NCI-H1930 (cell line): ENCODE measurements at regions not wholly inside any gene's neighbourhood (a gene's known extent, or its start where the extent isn't known, plus 50 kb on each side); places are given as distances from the start of the nearest gene placed in this dataset.

Source experiments
- DNase-seq, 2 experiments: peaks; one replicate each; lab custom pipeline; 2025; lab: John Stamatoyannopoulos, UW

DNA sequence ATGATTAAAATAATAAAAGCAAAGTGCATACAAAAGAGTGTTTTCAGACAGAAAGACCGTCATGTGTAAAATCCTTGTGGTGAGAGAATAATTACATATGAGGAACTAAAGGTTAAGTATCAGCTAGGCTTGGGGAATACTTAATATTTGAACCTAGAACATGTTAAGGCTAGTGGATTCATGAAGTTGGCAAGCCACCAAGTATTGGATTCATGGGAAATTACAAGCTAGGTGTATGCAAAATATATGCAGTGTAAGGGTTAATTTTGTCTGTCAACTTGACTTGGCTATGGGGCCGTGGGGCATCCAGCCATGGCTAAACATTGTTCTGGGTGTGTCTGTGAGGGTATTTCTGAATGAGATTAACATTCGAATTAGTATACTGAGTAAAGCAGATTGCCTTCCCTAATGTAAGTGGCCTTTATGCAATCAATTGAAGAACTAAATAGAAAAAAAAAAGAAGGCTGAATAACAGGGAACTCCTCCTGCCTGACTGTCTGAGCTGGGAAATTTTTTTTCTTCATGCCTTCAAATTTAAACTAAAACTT, 533.5 kb upstream of the KLF12 start:
- no peak for DNase-seq

DNA sequence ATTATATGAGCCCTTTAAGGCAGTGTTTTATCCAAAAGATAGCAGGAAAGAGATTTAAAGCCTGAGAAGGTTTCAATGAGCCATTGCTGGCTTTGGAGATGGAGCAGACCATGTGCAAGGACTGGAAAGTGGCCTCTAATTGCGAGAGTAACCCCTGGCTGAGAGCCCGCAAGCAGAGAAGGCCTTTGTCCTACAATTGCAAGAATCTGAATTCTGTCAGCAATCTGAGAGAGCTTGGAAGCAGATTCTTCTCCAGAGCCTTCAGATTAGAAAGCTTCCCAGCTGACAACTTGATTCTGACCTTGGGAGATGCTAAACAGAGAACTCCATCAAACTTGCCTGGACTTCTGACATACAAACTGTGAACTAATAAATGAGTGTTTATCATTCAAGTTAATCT, 528.7 kb upstream of the KLF12 start:
- no peak for DNase-seq

DNA sequence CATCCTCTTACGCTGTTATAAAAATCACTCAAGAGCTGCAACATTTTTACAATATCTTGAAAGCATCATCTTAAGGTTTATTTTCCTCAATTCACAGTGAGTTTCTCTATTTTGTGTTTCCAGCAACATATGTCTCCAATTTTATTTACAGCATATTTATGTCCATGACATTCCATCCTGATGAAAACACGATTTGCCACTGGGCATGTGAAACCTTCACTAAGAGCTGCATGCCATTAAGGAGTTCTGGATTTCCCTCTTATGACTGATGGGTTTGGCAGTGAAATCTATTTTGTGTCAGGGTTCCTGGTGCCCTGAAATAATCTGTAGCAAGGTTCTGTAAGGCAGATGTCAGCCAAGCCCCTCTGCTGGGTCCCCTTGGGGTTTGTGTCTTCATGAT, 527.6 kb upstream of the KLF12 start:
- DNase-seq = no peak

DNA sequence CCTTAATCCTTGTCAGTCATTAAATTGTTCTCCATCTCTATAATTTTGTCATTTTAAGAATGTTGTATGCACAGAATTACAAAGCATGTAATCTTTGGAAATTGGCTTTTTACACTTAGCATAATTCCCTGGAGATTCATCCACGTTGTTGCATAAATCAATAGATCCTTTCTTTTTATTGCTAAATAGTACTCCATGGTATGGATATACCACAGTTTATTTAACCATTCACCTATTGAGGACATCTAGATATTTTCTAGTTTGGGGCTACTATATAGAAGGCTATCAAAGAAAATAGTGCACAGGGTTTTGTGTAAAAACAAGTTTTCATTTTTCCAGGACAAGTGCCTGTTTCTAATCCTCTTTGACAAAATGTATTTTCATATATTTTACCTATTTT, 523.6 kb upstream of the KLF12 start:
- no peak for DNase-seq

DNA sequence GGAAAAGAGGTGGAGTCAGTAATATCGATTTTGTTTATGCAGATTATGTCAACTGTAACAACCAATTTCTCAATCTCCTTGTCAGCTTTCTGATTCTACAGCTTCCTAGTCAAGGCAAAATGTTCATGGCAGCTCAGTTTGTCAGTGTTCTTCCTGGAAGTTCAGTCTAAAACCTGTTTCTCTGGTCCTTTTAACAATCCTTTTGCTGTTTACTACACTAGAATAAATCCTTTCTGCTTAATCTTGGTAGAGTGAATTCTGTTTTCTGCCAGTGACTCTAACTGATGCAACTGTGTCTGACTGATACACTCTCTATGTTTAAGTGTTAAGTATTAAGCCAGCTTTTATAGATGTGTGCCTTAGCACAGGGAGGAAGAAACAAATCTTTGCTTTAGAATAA, 516.9 kb upstream of the KLF12 start:
- no peak for DNase-seq

DNA sequence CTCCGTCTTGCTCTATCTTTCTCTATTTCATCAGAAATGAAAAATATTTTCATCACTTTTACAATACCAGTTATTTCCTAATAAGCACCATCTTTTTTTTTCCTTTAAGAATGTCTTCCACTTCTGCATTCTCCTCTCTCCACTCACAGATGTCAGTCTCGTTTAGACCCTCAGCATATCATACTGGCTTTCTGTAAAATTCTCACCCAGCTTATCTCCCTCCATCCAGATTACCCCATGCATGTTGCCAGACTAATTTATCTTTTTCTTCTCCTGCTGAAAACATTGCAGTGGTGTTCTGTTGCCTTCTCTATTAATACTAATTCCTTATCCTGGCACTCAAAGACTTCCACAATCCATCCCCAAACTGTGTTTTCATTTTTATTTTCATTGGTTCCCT, 513.8 kb upstream of the KLF12 start:
- DNase-seq = no peak

DNA sequence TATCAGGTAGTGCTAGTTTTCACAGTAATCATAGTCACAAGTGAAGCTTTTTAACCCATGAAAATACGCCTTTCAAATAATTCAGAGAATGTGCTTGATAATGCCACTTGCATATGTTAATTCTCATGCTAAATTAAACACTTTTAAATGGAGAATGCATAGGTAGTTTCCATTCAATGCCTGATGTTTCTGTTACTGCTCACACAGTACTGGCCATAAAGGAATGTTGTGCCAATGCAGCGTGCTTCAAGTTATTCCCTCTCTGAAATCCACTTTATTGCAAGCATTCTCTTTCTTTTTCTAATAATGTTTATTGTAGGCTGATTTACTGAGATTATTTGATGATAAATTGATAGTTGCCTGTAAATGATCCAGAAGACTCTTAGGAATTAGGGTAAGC, 513.0 kb upstream of the KLF12 start:
- no peak for DNase-seq

DNA sequence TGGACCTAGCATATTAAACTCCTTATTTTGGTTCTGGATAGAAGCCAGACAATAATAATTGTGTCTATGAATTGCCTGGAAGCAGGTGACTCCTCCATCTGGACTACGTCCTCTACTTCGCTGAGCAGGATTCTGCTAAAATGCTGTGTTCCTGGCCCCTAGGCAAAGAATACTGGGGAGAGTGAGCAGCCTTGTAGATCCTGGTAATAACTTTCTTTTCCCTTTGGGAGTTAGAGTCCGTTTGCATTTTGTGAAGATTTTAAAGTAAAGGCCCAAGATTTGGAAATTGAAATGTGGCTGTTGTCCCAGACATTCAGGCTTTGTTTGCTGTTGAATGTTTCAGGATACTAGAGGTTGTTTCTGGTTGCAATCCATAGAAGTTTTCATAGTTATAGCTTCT, 511.9 kb upstream of the KLF12 start:
- no peak for DNase-seq

DNA sequence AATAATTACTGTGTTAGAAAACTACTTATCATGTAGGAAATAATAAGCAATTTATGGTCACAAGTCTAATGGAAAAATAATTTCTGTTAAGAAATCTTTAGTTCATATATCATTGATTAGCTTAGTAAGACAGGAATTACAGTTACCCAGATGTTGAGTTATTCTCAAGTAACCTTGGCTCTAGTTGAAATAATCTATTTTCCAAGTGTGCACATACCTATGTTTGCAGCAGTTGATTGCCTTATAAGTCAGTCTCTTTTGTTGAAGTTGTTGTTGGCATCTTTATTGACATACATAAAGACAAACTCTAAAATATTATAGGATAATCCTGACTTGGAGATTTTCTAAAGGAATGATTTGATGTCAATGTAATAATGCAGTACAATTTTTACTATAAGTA, 511.4 kb upstream of the KLF12 start:
- DNase-seq = no peak

DNA sequence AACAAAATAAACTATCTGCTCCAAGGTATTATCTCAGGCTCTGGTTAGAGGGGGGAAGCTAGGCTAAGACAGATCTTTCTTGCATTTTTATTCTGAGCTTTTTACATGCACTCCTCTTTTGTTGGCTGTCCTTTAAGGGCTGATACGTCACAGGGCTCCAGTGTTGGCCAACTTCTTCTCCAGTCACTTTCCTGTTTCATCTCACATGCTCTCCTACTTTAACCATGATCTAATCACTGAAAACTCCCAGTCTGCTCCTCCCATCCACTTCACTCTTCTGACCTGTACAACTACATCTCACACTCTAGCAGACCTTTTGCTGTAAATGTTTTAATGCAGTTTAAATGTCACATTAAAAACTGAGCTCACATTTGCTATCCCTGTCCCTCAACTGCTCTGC, 510.0 kb upstream of the KLF12 start:
- no peak for DNase-seq

DNA sequence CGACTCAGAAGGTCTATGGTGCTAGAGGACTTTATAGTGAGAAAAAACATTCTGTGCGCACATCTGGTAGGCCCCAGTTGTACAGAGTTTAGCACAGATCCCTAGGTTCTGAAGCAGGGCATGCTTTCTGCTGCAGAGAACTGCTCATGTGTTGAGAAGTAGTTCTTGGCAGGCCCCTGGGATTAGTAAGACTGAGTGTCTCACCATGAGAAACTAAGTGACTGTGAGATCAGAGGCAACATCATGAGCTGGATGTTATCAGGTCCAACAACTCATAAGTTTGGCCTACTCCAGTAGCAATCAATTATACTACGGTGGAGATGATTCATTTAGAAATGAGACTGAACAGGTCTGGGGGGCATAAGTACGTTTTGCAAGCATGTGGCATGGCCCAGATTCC, 507.4 kb upstream of the KLF12 start:
- no peak for DNase-seq

DNA sequence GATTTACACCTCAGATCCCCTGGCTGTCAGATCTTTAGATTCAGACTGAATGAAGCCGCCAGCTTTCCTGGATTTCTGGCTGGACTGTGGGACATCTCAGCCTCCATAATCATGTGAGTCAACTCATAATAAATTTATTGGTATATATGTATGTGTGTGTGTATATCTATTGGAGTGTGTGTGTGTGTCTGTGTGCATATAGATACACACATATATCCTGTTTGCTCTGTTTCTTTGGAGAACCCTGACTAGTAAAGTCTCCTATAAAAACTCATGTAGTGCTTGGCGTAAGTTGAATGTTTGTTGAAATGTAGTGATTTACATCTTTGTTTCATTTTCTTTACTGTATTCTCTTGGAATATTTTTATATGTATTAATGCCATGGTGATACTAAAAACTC, 499.5 kb upstream of the KLF12 start:
- DNase-seq = no peak

DNA sequence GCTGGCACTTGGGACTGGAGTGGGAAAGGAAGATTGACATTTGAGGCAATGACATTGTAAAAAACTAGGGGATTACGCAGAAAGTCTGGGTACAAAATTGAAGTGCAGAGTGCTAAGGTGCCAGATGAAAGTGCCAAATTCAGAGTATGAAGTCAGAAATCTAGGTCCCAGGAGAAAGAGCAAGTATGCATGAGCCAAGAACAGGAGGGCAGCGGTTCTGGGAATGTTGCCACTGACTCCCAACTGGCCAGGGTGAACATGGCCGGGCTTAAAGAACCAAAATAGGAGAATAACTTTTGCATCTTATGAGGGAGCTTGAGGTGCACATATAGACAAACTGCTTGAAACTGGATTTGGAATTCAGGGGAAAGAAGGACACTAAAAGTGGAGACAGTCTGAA, 495.8 kb upstream of the KLF12 start:
- DNase-seq = no peak

DNA sequence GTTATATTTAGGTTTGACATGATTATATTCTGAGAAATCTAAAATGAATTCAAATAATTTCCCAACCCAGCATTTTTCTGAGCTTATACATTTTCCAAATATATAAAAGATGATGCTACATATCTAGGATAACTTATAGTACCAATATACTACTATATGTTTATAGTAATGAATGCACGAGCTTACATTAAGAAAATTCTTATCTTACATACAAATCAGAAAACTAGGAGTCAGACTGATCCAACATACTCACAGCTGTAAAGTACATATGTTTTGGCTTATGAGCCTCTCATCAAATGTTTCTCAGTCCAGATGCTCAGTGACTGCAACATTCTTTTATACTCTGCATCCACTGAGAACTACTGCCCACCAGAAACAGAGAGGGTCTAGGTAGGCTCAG, 491.3 kb upstream of the KLF12 start:
- DNase-seq = no peak

DNA sequence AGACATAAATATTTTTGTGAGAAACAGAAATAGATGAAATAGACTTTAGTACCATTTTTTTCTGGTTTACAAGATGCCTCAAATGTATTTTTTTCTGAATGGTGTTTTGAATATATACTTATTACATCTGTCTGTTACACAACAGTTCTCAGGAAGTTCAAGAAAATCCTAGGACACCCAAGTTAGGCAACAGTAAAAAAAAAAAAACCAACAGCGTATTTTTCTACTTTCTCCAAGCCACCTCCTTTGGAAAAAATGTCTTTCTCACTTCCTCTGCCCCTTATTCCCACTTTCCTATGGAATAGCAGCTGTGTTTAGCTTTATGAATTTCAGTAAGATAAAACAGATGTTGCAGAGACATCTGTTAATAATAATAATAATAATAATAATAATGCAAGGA, 489.6 kb upstream of the KLF12 start:
- DNase-seq = no peak

DNA sequence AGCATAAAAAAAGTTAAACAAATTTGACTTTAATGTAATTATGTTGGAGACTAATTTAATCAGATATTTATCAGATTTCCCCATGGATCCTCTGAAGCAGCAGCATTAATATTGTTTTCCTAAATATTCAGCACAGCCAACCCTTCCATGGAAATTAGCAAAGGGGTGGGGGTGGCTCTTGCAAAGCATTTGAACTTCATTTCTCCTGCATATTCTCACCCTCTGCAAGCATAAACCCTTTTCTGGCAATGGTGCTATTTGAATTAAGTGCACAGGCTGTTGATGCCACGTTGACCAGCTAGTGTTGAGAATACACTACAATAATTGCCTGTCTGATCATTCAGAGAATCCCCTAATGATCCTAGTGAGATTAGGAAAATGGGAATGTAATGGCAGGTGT, 488.1 kb upstream of the KLF12 start:
- no peak for DNase-seq

DNA sequence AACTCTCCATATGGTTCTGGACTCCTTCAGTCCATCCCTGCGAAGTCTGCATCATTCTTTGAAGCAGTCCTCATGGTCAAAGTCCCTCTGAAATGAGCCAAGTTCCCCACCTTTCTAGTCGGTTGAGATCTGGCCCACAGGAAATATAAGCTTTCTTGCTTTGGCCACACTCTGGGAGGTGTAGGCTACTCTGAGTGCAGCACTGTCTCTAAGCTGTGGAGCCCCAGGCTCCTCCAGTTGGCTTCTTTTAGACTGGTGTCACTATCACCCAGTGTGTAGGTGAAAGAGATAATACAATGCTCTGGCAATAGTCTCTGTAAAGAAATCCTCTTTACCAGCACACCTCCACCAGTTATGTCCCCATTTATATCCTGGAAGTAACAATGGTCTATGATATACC, 486.5 kb upstream of the KLF12 start:
- no peak for DNase-seq

DNA sequence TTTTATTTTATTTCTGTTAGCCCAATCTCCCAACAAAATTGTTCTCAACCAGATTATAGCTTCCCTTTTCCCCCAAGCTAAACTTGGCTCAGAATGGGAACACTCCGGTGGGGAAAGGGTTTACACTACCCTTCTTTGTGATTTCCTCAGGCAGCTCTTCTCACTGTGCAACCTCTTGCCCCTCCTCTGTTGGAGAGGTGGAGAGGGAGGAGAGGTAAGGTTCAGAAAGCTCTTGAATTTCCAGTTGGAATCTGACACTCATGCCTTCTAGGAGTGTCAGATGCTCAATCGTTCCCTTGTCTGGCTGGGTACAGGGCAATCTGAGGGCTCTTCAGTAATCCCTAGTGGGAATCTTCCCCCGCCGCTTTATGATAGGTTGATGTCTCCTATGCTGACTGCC, 486.1 kb upstream of the KLF12 start:
- no peak for DNase-seq

DNA sequence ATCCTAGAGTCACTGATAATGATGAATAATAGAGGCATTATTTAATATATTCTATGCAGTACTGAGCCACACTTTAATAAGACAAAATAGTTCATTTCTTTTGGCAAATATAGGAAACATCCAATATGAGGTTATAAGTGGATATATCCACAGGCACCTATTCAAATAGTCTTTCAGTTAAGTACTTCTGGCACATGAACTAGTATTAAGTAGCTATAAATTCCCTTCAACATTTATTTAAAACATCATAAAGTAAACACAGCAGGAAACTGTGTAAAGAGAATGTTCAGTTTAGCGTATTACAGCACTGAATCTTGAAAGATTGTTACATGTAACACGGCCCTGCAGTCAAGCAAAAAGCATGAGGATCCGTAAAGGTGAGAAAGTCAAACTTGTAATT, 463.3 kb upstream of the KLF12 start:
- no peak for DNase-seq

DNA sequence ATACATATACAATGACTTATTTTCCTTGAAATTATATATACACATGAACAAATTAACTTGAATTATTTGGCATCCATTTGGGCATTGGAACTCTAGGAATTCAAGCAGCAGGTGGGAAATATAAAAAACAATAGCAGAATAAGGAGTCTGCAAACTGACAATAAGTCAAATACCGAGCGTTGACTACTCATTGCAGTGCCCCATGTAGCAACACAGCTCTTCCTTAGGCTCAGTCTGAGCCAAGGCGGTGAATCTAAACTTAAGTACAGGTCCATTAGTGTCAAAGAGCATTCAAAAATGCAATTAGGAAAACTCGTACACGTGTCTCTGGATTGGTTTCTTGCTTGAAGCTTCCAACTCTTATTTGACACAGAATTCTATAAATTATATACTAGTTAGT, 462.5 kb upstream of the KLF12 start:
- no peak for DNase-seq

DNA sequence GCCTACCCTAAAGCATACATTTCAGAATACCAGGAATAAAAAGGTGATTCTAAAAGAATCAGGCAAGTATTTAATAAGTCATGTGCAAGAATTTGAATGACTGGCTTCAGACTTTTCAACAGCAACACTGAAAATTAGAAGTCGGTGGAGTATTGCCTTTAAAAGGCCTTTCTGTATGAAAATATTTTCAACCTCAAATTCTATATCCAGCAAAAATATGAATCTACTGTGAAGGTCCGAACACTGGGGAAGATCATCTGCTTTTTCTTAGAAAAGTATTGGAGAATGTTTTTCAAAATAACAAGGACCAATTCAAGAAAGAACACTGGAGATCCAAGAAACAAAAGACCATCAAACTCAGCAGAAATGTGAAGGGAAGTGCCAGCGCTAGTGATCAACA, 459.5 kb upstream of the KLF12 start:
- no peak for DNase-seq

DNA sequence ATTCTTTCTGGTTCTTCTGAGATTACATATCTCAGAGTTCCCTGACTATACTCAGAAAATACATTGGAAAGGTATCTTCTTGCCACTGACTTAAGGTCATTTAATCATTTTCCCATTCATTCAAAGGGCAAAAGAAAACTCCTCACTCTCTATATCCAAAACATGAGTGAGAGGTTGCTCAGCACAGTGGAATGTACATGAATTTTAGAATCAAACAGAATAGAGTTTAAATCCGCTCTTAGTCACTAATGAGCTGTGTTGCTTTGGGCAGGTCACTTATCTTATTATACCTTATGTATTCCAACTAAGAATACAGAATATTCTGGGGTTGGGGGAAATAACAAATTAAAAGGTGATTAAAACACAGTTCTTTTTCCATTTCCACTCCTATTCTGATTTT, 452.6 kb upstream of the KLF12 start:
- DNase-seq = no peak

DNA sequence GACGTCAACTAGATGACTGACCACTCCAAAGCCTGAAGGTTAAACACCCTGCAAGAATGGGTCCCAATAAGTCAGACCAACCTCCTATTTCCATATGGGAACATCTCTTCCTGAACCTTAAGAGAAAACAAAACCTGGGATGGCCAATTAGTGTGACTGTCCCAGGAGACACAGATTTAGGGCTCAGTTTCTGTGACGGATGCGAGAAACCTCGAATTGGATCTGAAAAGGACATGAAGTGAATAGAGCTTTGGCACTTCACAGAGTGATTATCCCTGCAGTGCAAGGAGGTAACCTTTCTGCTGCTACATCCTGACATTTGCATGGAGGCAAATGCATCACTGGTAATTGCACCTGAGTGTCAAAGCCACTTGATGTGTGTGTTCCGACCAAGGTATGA, 442.2 kb upstream of the KLF12 start:
- no peak for DNase-seq

DNA sequence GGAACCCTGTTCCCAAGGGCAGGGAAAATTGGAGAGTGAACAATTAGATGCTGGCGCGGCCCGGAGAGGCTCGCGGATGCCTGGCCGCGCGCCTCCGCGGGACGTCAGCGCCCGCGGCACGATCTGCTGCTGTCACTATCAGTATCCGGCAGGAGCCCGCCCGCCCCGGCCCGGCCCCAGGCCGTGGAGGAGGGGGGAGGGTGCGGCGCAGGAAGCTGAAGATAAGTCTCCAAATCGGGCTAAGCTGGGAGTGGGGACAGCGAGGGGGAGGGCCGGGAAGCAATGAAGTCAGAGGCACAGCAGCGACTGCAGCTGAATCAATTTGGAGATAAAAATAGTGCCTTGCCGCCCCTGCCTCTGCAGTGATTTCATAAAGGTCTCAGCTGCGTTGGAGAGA, 441.5 kb upstream of the KLF12 start:
- DNase-seq = peak; percentile 6 to 27
